ENCODE measurements at regions not wholly inside any gene's neighbourhood (a gene's known extent, or its start where the extent isn't known, plus 50 kb on each side); places are given as distances from the start of the nearest gene placed in this dataset.

DNA sequence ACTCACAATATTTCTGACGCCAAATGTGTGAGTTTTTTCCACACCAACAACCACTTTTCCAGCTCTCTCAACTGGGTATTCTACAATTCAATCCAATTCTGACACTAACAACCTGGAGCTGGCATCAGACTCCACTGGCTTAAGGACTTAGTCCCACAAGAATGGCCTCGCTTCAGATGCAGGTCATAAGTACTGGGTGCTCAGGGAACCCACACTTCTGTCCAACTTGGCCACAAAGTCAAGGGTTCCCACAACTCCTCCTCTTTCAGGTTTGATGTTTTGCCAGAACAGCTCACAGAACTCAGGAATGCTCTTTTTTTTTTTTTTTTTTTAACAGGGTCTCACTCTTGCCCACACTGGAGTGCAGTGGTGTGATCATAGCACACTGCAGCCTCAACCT is 56.1 kb upstream of the TMC5 start:
- WGBS, 2 experiments (ENCODE audit: extremely low coverage in 2 of 2, insufficient read length in 1 of 2), result 80% methylated on average over 1 of the region's 2 CpGs; no CpG with 5 or more reads in 1 of the 2 experiments
- Histone ChIP-seq H4K5ac (ENCODE audit: low read depth, low read length) (no peak overlapping the region), H3K9ac (ENCODE audit: low read depth, low read length) (no peak overlapping the region), H2BK120ac (ENCODE audit: low read depth, low read length) (no peak overlapping the region), H3K18ac (ENCODE audit: low read depth, low read length) (no peak overlapping the region), H3K56ac (ENCODE audit: extremely low read depth, insufficient read depth, low read length) (no peak overlapping the region), H2BK5ac (ENCODE audit: low read depth, low read length, poor library complexity, severe bottlenecking) (no peak overlapping the region), H2BK15ac (ENCODE audit: low read depth, low read length) (no peak overlapping the region), H3K27ac (ENCODE audit: insufficient read depth, low read length) (no peak overlapping the region), H3K9me3 (ENCODE audit: control insufficient read depth, insufficient read depth, low read length) (no peaks in the 10 kb centered on the region), H3K4me1 (ENCODE audit: control insufficient read depth, insufficient read depth, low read length) (no peaks in the 10 kb centered on the region), H2AFZ (replicated peaks; ENCODE audit: low read length, poor library complexity) (no peak overlapping the region), H3K4ac (ENCODE audit: low read depth, low read length) (no peak overlapping the region), H4K8ac (ENCODE audit: low read depth in 2 of 2, low read length in 2 of 2) (no peak overlapping the region), H4K20me1 (ENCODE audit: insufficient read depth, low read length) (no peaks in the 10 kb centered on the region), H3K36me3 (ENCODE audit: control insufficient read depth, insufficient read depth, low read length) (no peaks in the 10 kb centered on the region), H3K4me3 (ENCODE audit: insufficient read depth, low read depth, low read length) (no peak overlapping the region), H3K27me3 (ENCODE audit: control insufficient read depth, insufficient read depth, low read length) (no peaks in the 10 kb centered on the region), H3K14ac (replicated peaks; ENCODE audit: low read depth, low read length) (no peak overlapping the region), H3K23ac (ENCODE audit: low read depth, low read length) (no peak overlapping the region), H2BK20ac (ENCODE audit: low read depth, low read length) (no peak overlapping the region), H3K79me1 (ENCODE audit: low read depth in 1 of 2, low read length in 2 of 2) (no peaks in the 10 kb centered on the region), H3K4me2 (ENCODE audit: low read depth, low read length) (no peak overlapping the region), H2AK9ac (replicated peaks; ENCODE audit: low read depth, low read length, poor library complexity) (no peak overlapping the region), H4K91ac (ENCODE audit: insufficient read depth, low read depth, low read length) (no peak overlapping the region), H3K9me1 (ENCODE audit: insufficient read depth, low read length) (no peaks in the 10 kb centered on the region), H2AK5ac (ENCODE audit: low read depth, low read length) (no peak overlapping the region)
- no TSS peak for BruUV-seq (replicated peaks)
- dilution Hi-C loops (cut with HindIII; ENCODE audit: low sequenced_read_pairs, unreplicated experiment) (no loop called here), intact Hi-C loops (cut with micrococcal nuclease) (no loop called here), in situ Hi-C loops (cut with MboI; ENCODE audit: low sequenced_read_pairs) (no loop called here)
- ChIA-PET POLR2A (ENCODE audit: unreplicated experiment) (no interaction called here), CTCF (interaction anchor here (0.9 kb wide), 1 partner anchor 172 kb away, joined by 3 read pairs; no protein-coding TSS in a partner anchor)
- no peak for ATAC-seq (ENCODE audit: low read depth)
- TF ChIP-seq RFX5 (IDR thresholded peaks at IDR 0.05; ENCODE audit: low read depth, low read length) (no peak), BHLHE40 (IDR thresholded peaks at IDR 0.05; ENCODE audit: low read depth, low read length) (no peak), MXI1 (IDR thresholded peaks at IDR 0.05; ENCODE audit: borderline replicate concordance, low read depth, low read length) (no peak), RAD21 (IDR thresholded peaks at IDR 0.05; ENCODE audit: low read length) (no peak), POLR2A (IDR thresholded peaks at IDR 0.05; ENCODE audit: low read depth, low read length) (no peak), CEBPB (IDR thresholded peaks at IDR 0.05; ENCODE audit: low read depth, low read length) (no peak), FOS (IDR thresholded peaks at IDR 0.05; ENCODE audit: low read depth, low read length) (no peak)
- TF ChIP-seq, protein P1, sequence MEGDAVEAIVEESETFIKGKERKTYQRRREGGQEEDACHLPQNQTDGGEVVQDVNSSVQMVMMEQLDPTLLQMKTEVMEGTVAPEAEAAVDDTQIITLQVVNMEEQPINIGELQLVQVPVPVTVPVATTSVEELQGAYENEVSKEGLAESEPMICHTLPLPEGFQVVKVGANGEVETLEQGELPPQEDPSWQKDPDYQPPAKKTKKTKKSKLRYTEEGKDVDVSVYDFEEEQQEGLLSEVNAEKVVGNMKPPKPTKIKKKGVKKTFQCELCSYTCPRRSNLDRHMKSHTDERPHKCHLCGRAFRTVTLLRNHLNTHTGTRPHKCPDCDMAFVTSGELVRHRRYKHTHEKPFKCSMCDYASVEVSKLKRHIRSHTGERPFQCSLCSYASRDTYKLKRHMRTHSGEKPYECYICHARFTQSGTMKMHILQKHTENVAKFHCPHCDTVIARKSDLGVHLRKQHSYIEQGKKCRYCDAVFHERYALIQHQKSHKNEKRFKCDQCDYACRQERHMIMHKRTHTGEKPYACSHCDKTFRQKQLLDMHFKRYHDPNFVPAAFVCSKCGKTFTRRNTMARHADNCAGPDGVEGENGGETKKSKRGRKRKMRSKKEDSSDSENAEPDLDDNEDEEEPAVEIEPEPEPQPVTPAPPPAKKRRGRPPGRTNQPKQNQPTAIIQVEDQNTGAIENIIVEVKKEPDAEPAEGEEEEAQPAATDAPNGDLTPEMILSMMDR (conservative IDR thresholded peaks at IDR 0.05; ENCODE audit: low read depth, low read length), result no peak
- no peak for DNase-seq

Measured in IMR-90 (cell line).